ENCODE measurements at regions not wholly inside any gene's neighbourhood (a gene's known extent, or its start where the extent isn't known, plus 50 kb on each side); places are given as distances from the start of the nearest gene placed in this dataset.

GRCh38 chr5:115413651-115414050 lies 117.2 kb upstream of the CCDC112 start:
- DNase-seq (no peak), ATAC-seq (no peak)
- CTCF ChIA-PET: no interaction called here
- Mint-ChIP-seq H3K27ac (no peak overlapping the region), H3K4me1 (peaks cover 4% of the 10 kb centered on the region), H3K9me3 (ENCODE audit: low read depth) (no peaks in the 10 kb centered on the region), H3K36me3 (no peaks in the 10 kb centered on the region), H3K4me3 (no peak overlapping the region), H3K27me3 (peaks cover 3% of the 10 kb centered on the region)

- Mint-ChIP-seq H3K27me3 (peaks cover 17% of the 10 kb centered on the region), H3K27ac (no peak overlapping the region), H3K4me3 (no peak overlapping the region), H3K9me3 (ENCODE audit: low read depth) (no peaks in the 10 kb centered on the region), H3K4me1 (peaks cover 1% of the 10 kb centered on the region), H3K36me3 (no peaks in the 10 kb centered on the region)
- DNase-seq: no peak
- CTCF ChIA-PET: no interaction called here
- no peak for ATAC-seq
These were observed 112.6 kb upstream of the CCDC112 start for GRCh38 chr5:115409094-115409493.

GRCh38 chr5:115402822-115403577 lies 106.5 kb upstream of the CCDC112 start:
- CTCF ChIA-PET: no interaction called here
- no peak for DNase-seq
- ATAC-seq: no peak
- peaks cover 17% of the 10 kb centered on the region for H3K27me3 Mint-ChIP-seq
- no peaks in the 10 kb centered on the region for H3K4me1 Mint-ChIP-seq
- H3K27ac Mint-ChIP-seq: no peak overlapping the region
- H3K9me3 Mint-ChIP-seq (ENCODE audit: low read depth): no peaks in the 10 kb centered on the region
- no peak overlapping the region for H3K4me3 Mint-ChIP-seq
- H3K36me3 Mint-ChIP-seq: no peaks in the 10 kb centered on the region

- ATAC-seq (no peak), DNase-seq (no peak)
- no peak overlapping the region for H3K27ac Mint-ChIP-seq
- CTCF ChIA-PET: no interaction called here
- H3K27me3 Mint-ChIP-seq: peaks cover 22% of the 10 kb centered on the region
- H3K36me3 Mint-ChIP-seq: no peaks in the 10 kb centered on the region
- no peaks in the 10 kb centered on the region for H3K9me3 Mint-ChIP-seq (ENCODE audit: low read depth)
- H3K4me3 Mint-ChIP-seq: no peak overlapping the region
- no peaks in the 10 kb centered on the region for H3K4me1 Mint-ChIP-seq
These were observed 105.6 kb upstream of the CCDC112 start for GRCh38 chr5:115402092-115402491.

- no peak for ATAC-seq
- DNase-seq: no peak
- Mint-ChIP-seq H3K9me3 (ENCODE audit: low read depth) (no peaks in the 10 kb centered on the region), H3K36me3 (no peaks in the 10 kb centered on the region), H3K27me3 (peaks cover 21% of the 10 kb centered on the region), H3K27ac (no peak overlapping the region), H3K4me3 (no peak overlapping the region), H3K4me1 (no peaks in the 10 kb centered on the region)
- CTCF ChIA-PET: no interaction called here
These were observed 102.3 kb upstream of the CCDC112 start for GRCh38 chr5:115398719-115399118.

GRCh38 chr5:115396688-115397087 lies 100.2 kb upstream of the CCDC112 start:
- no peaks in the 10 kb centered on the region for H3K9me3 Mint-ChIP-seq (ENCODE audit: low read depth)
- H3K4me1 Mint-ChIP-seq: no peaks in the 10 kb centered on the region
- H3K4me3 Mint-ChIP-seq: no peak overlapping the region
- DNase-seq (no peak), ATAC-seq (no peak)
- no peak overlapping the region for H3K27ac Mint-ChIP-seq
- H3K27me3 Mint-ChIP-seq: peaks cover 21% of the 10 kb centered on the region
- CTCF ChIA-PET: no interaction called here
- no peaks in the 10 kb centered on the region for H3K36me3 Mint-ChIP-seq

GRCh38 chr5:115396081-115396480 lies 99.6 kb upstream of the CCDC112 start:
- ATAC-seq (no peak), DNase-seq (no peak)
- H3K27ac Mint-ChIP-seq: no peak overlapping the region
- H3K27me3 Mint-ChIP-seq: peaks cover 19% of the 10 kb centered on the region
- H3K36me3 Mint-ChIP-seq: no peaks in the 10 kb centered on the region
- no peak overlapping the region for H3K4me3 Mint-ChIP-seq
- H3K4me1 Mint-ChIP-seq: no peaks in the 10 kb centered on the region
- H3K9me3 Mint-ChIP-seq (ENCODE audit: low read depth): no peaks in the 10 kb centered on the region
- CTCF ChIA-PET: no interaction called here

GRCh38 chr5:115394531-115394930 lies 98.1 kb upstream of the CCDC112 start:
- Mint-ChIP-seq H3K27me3 (peaks cover 18% of the 10 kb centered on the region), H3K27ac (no peak overlapping the region), H3K9me3 (ENCODE audit: low read depth) (no peaks in the 10 kb centered on the region), H3K4me1 (no peaks in the 10 kb centered on the region), H3K36me3 (no peaks in the 10 kb centered on the region), H3K4me3 (no peak overlapping the region)
- CTCF ChIA-PET: no interaction called here
- no peak for DNase-seq
- no peak for ATAC-seq

- H3K4me1 Mint-ChIP-seq: no peaks in the 10 kb centered on the region
- CTCF ChIA-PET: no interaction called here
These were observed 96.8 kb upstream of the CCDC112 start for GRCh38 chr5:115393239-115393638.

GRCh38 chr5:115392611-115393010 lies 96.2 kb upstream of the CCDC112 start:
- CTCF ChIA-PET: no interaction called here
- no peak for ATAC-seq

More at GRCh38 chr5:115393239-115393638, 96.8 kb upstream of the CCDC112 start:
- no peak overlapping the region for H3K4me3 Mint-ChIP-seq
- H3K27ac Mint-ChIP-seq: no peak overlapping the region
- no peaks in the 10 kb centered on the region for H3K9me3 Mint-ChIP-seq (ENCODE audit: low read depth)
- peaks cover 15% of the 10 kb centered on the region for H3K27me3 Mint-ChIP-seq
- ATAC-seq (no peak), DNase-seq (no peak)
- no peaks in the 10 kb centered on the region for H3K36me3 Mint-ChIP-seq

GRCh38 chr5:115391780-115392179 lies 95.3 kb upstream of the CCDC112 start:
- H3K27ac Mint-ChIP-seq: no peak overlapping the region
- H3K36me3 Mint-ChIP-seq: no peaks in the 10 kb centered on the region
- peaks cover 7% of the 10 kb centered on the region for H3K27me3 Mint-ChIP-seq
- H3K9me3 Mint-ChIP-seq (ENCODE audit: low read depth): no peaks in the 10 kb centered on the region
- ATAC-seq (no peak), DNase-seq (no peak)
- H3K4me3 Mint-ChIP-seq: no peak overlapping the region
- no peaks in the 10 kb centered on the region for H3K4me1 Mint-ChIP-seq
- CTCF ChIA-PET: no interaction called here

More at GRCh38 chr5:115392611-115393010, 96.2 kb upstream of the CCDC112 start:
- no peak for DNase-seq
- H3K27ac Mint-ChIP-seq: no peak overlapping the region
- peaks cover 12% of the 10 kb centered on the region for H3K27me3 Mint-ChIP-seq
- H3K36me3 Mint-ChIP-seq: no peaks in the 10 kb centered on the region
- H3K4me1 Mint-ChIP-seq: no peaks in the 10 kb centered on the region
- H3K4me3 Mint-ChIP-seq: no peak overlapping the region
- no peaks in the 10 kb centered on the region for H3K9me3 Mint-ChIP-seq (ENCODE audit: low read depth)

- Mint-ChIP-seq H3K4me3 (no peak overlapping the region), H3K27me3 (peaks cover 6% of the 10 kb centered on the region), H3K36me3 (no peaks in the 10 kb centered on the region), H3K4me1 (no peaks in the 10 kb centered on the region), H3K9me3 (ENCODE audit: low read depth) (no peaks in the 10 kb centered on the region), H3K27ac (no peak overlapping the region)
- CTCF ChIA-PET: no interaction called here
- DNase-seq (no peak), ATAC-seq (no peak)
These were observed 93.4 kb upstream of the CCDC112 start for GRCh38 chr5:115389799-115390382.

- Mint-ChIP-seq H3K4me1 (no peaks in the 10 kb centered on the region), H3K36me3 (no peaks in the 10 kb centered on the region), H3K27me3 (peaks cover 6% of the 10 kb centered on the region), H3K27ac (no peak overlapping the region), H3K9me3 (ENCODE audit: low read depth) (no peaks in the 10 kb centered on the region), H3K4me3 (no peak overlapping the region)
- DNase-seq (no peak), ATAC-seq (no peak)
- CTCF ChIA-PET: no interaction called here
These were observed 92.8 kb upstream of the CCDC112 start for GRCh38 chr5:115389034-115389798.

GRCh38 chr5:115388240-115388639 lies 91.8 kb upstream of the CCDC112 start:
- no peaks in the 10 kb centered on the region for H3K36me3 Mint-ChIP-seq
- peaks cover 6% of the 10 kb centered on the region for H3K27me3 Mint-ChIP-seq
- ATAC-seq: no peak
- H3K27ac Mint-ChIP-seq: no peak overlapping the region
- DNase-seq: no peak
- no peaks in the 10 kb centered on the region for H3K9me3 Mint-ChIP-seq (ENCODE audit: low read depth)
- H3K4me3 Mint-ChIP-seq: no peak overlapping the region
- CTCF ChIA-PET: no interaction called here
- H3K4me1 Mint-ChIP-seq: no peaks in the 10 kb centered on the region
